Neural cell (in vitro differentiated cells): ENCODE measurements at regions not wholly inside any gene's neighbourhood (a gene's known extent, or its start where the extent isn't known, plus 50 kb on each side); places are given as distances from the start of the nearest gene placed in this dataset.

Source experiments
- CTCF ChIP-seq: fragments of 450-650 bp; IDR thresholded peaks from 2 replicates; pipeline ENCODE4 v1.5.1; 2014; ENCODE audit warnings: antibody characterized with exemption, mild to moderate bottlenecking, moderate library complexity; ENCODE audit not compliant: poor library complexity, severe bottlenecking
- MXI1 ChIP-seq: fragments of 450-650 bp; conservative IDR thresholded peaks from 2 replicates; pipeline ENCODE4 v1.6.1; 2014; ENCODE audit warnings: antibody characterized with exemption, mild to moderate bottlenecking; ENCODE audit not compliant: poor library complexity, severe bottlenecking

- TF ChIP-seq CTCF = no peak
- no peak for TF ChIP-seq MXI1
Observed at GRCh38 chr9:94029932-94030317, 54.3 kb upstream of the PTPDC1 start.
